Activated CD8-positive, alpha-beta memory T cell treated with anti-CD3 and anti-CD28 coated beads for 48 hours (primary cell): ENCODE measurements at regions not wholly inside any gene's neighbourhood (a gene's known extent, or its start where the extent isn't known, plus 50 kb on each side); places are given as distances from the start of the nearest gene placed in this dataset.
"Not testable (repeated sequence)": the region's sequence is repeated elsewhere in the genome, so short reads cannot be mapped to it uniquely, and the experiment has no call there.

Experiments
- DNase-seq, 3 experiments: peaks; one replicate each; pipeline ENCODE4 v3.0.0-alpha.2; 2020; ENCODE audit warnings: low read depth in 2 of 3, low spot score in 2 of 3

GRCh38 chr9:135307300-135307699, 172.3 kb upstream of the PPP1R26 start:
- DNase-seq: no peak

- not testable (repeated sequence) for DNase-seq
Observed at GRCh38 chr9:135307919-135308318, 171.7 kb upstream of the PPP1R26 start.

- DNase-seq: no peak
Observed at GRCh38 chr9:135308821-135309762, 170.5 kb upstream of the PPP1R26 start.

- DNase-seq: no peak
Observed at GRCh38 chr9:135309763-135310125, 169.8 kb upstream of the PPP1R26 start.

GRCh38 chr9:135310134-135310533, 169.4 kb upstream of the PPP1R26 start:
- no peak for DNase-seq

- DNase-seq: no peak
Observed at GRCh38 chr9:135315572-135315971, 164.0 kb upstream of the PPP1R26 start.

GRCh38 chr9:135320331-135320730, 159.3 kb upstream of the PPP1R26 start:
- no peak for DNase-seq

GRCh38 chr9:135320943-135321342, 158.6 kb upstream of the PPP1R26 start:
- DNase-seq: no peak

GRCh38 chr9:135321580-135321979, 158.0 kb upstream of the PPP1R26 start:
- no peak for DNase-seq

GRCh38 chr9:135324329-135324728, 155.3 kb upstream of the PPP1R26 start:
- DNase-seq: no peak

GRCh38 chr9:135326141-135326540, 153.4 kb upstream of the PPP1R26 start:
- DNase-seq: no peak

GRCh38 chr9:135326633-135327152, 152.9 kb upstream of the PPP1R26 start:
- DNase-seq: no peak

GRCh38 chr9:135328485-135329417, 150.8 kb upstream of the PPP1R26 start:
- no peak for DNase-seq

- DNase-seq: no peak
Observed at GRCh38 chr9:135329571-135330306, 149.8 kb upstream of the PPP1R26 start.

GRCh38 chr9:135330307-135330631, 149.3 kb upstream of the PPP1R26 start:
- DNase-seq: no peak

GRCh38 chr9:135330685-135331590, 148.6 kb upstream of the PPP1R26 start:
- no peak for DNase-seq

- no peak for DNase-seq
Observed at GRCh38 chr9:135332516-135332915, 147.1 kb upstream of the PPP1R26 start.

- DNase-seq: no peak
Observed at GRCh38 chr9:135332979-135333748, 146.4 kb upstream of the PPP1R26 start.

- DNase-seq: no peak
Observed at GRCh38 chr9:135334953-135335460, 144.6 kb upstream of the PPP1R26 start.
